ENCODE measurements at regions not wholly inside any gene's neighbourhood (a gene's known extent, or its start where the extent isn't known, plus 50 kb on each side); places are given as distances from the start of the nearest gene placed in this dataset.

DNA sequence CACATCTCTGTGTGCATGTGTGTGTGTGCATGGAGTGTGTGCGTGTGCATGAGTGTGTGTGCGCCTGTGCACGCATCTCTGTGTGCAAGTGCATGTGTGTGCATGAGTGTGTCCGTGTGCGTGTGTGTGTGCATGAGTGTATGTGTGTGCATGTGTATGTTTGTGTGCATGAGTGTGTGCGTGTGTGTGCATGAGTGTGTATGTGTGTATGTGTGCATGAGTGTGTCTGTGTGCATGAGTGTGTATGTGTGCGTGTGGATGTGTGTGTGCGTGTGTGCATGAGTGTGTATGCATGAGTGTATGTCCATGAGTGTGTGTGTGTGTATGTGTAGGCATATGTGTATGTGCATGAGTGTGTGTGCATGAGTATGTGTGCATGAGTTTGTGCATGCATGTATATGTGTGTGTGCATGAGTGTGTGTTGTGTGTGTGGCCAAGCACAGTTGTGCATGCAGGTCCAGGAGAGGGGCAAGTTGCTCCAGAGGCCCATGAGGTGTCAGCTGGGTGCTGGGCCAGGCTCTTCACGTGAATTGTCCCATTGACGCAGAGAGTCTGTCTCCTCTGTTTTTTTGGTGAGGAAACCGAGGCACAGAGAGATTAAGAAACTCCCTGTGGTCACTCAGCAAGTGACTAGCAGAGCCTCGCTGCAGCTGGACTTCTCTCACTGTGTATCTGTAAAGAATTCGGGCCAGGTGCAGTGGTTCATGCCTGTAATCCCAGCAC lies 75.5 kb downstream of the ASB1 start:
- Histone ChIP-seq H3K27me3 (ENCODE audit: control insufficient read depth, insufficient read depth, low read length) (no peaks in the 10 kb centered on the region), H3K36me3 (ENCODE audit: control insufficient read depth, insufficient read depth, low read length) (no peaks in the 10 kb centered on the region), H3K4me3 (ENCODE audit: low read depth, low read length) (no peak overlapping the region)
- CTCF ChIA-PET, result interaction anchor here (2.1 kb wide), 1 partner anchor 11 kb away, joined by 7 read pairs; no protein-coding TSS in a partner anchor
- DNase-seq (ENCODE audit: low read depth), result no peak
- TF ChIP-seq, protein P1, sequence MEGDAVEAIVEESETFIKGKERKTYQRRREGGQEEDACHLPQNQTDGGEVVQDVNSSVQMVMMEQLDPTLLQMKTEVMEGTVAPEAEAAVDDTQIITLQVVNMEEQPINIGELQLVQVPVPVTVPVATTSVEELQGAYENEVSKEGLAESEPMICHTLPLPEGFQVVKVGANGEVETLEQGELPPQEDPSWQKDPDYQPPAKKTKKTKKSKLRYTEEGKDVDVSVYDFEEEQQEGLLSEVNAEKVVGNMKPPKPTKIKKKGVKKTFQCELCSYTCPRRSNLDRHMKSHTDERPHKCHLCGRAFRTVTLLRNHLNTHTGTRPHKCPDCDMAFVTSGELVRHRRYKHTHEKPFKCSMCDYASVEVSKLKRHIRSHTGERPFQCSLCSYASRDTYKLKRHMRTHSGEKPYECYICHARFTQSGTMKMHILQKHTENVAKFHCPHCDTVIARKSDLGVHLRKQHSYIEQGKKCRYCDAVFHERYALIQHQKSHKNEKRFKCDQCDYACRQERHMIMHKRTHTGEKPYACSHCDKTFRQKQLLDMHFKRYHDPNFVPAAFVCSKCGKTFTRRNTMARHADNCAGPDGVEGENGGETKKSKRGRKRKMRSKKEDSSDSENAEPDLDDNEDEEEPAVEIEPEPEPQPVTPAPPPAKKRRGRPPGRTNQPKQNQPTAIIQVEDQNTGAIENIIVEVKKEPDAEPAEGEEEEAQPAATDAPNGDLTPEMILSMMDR (IDR thresholded peaks at IDR 0.05; ENCODE audit: insufficient read depth, low read depth, low read length), result no peak
- POLR2A ChIA-PET, result no interaction called here

- DNase-seq (ENCODE audit: low read depth), result no peak
- TF ChIP-seq, protein P1 (IDR thresholded peaks at IDR 0.05; ENCODE audit: insufficient read depth, low read depth, low read length), result no peak
- H3K4me3 ChIP-seq (ENCODE audit: low read depth, low read length), result no peak overlapping the region
- H3K27me3 ChIP-seq (ENCODE audit: control insufficient read depth, insufficient read depth, low read length), result peaks cover 2% of the 10 kb centered on the region; the same call in 1 of the 2 replicates
- no peaks in the 10 kb centered on the region for H3K36me3 ChIP-seq (ENCODE audit: control insufficient read depth, insufficient read depth, low read length)
- CTCF ChIA-PET, result interaction anchor here (0.6 to 2.1 kb wide), 4 partner anchors 10 to 16 kb away, joined by 4 to 9 read pairs (median 6); no protein-coding TSS in a partner anchor
- POLR2A ChIA-PET, result no interaction called here
These were observed 76.4 kb downstream of the ASB1 start for GRCh38 chr2:238502956-238503791.

DNA sequence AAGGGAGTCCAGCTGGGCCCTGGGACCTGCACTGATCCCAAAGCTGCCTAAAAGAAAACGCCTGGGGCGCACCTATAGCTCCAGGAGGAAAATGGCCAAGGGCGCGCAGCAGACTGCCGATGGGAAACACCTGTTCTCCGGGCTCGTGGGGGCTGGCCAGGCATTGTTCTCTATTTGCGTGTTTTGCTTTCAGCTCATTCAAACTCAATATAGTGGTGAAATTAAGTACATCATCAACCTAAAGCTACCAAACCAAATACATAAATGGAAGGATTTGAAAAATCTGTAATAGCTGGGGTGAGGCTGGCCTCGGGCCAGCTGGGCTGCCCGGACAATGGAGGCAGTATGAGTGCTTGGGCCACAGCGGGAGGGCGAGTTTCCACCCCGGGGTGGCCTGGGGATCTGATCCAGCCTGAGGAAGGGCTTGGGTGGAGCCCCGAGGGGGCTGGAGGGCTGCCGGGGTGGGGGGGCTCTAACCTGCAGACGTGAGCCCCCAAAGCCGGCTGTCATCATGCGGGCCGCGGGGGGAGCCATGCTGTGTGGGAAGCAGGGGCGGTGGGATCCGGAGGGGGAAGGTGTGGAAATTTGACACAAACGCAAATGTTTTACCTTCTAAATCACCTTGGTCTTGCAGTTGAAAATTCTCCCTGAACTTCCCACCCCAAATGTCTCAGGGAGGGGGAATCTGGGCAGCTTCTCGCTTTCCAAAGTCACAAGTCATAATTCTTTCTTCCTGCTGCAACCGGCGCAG lies 77.6 kb downstream of the ASB1 start:
- POLR2A ChIA-PET, result no interaction called here
- no peaks in the 10 kb centered on the region for H3K36me3 ChIP-seq (ENCODE audit: control insufficient read depth, insufficient read depth, low read length)
- CTCF ChIA-PET, result interaction anchor here (0.6 to 1.9 kb wide), 4 partner anchors 9 to 14 kb away, joined by 3 to 9 read pairs (median 4); no protein-coding TSS in a partner anchor
- no peak overlapping the region for H3K4me3 ChIP-seq (ENCODE audit: low read depth, low read length)
- H3K27me3 ChIP-seq (ENCODE audit: control insufficient read depth, insufficient read depth, low read length), result peaks cover 4% of the 10 kb centered on the region; the same call in 1 of the 2 replicates
- TF ChIP-seq, protein P1 (IDR thresholded peaks at IDR 0.05; ENCODE audit: insufficient read depth, low read depth, low read length), result no peak
- DNase-seq (ENCODE audit: low read depth), result no peak

- Histone ChIP-seq H3K27me3 (ENCODE audit: control insufficient read depth, insufficient read depth, low read length) (peaks cover 4% of the 10 kb centered on the region; the same call in 1 of the 2 replicates), H3K36me3 (ENCODE audit: control insufficient read depth, insufficient read depth, low read length) (no peaks in the 10 kb centered on the region), H3K4me3 (ENCODE audit: low read depth, low read length) (no peak overlapping the region)
- TF ChIP-seq, protein P1 (IDR thresholded peaks at IDR 0.05; ENCODE audit: insufficient read depth, low read depth, low read length), result no peak
- ChIA-PET POLR2A (no interaction called here), CTCF (interaction anchor here (1.9 kb wide), 1 partner anchor 8 kb away, joined by 9 read pairs; no protein-coding TSS in a partner anchor)
- DNase-seq (ENCODE audit: low read depth), result no peak
These were observed 78.6 kb downstream of the ASB1 start for GRCh38 chr2:238505119-238505891.

Measured in BJ (cell line).